AG04450 (cell line): ENCODE measurements at regions not wholly inside any gene's neighbourhood (a gene's known extent, or its start where the extent isn't known, plus 50 kb on each side); places are given as distances from the start of the nearest gene placed in this dataset.
"Not testable (repeated sequence)": the region's sequence is repeated elsewhere in the genome, so short reads cannot be mapped to it uniquely, and the experiment has no call there.

Source experiments
- CTCF ChIA-PET: fragments of 300-600, 350-600 bp; formaldehyde crosslinking; extraction: SDS; loops from one replicate; lab custom pipeline; 2022; ENCODE audit warnings: antibody characterized with exemption, inconsistent platforms; lab: Charles Lee
- POLR2A ChIA-PET: fragments of 350-600 bp; formaldehyde crosslinking; extraction: SDS; loops from one replicate; lab custom pipeline; 2021; ENCODE audit warnings: antibody characterized with exemption, inconsistent platforms; lab: Yijun Ruan, JAX
- DNase-seq: peaks from one replicate; pipeline ENCODE4 v3.0.0-alpha.2; 2011; ENCODE audit warnings: low read depth, low spot score
- H3K27ac ChIP-seq: one replicate; pipeline ENCODE4 v1.5.1; 2012; ENCODE audit warnings: low read depth, low read length, control low read depth
- H3K27me3 ChIP-seq: one replicate; pipeline ENCODE4 v1.6.0; 2012; ENCODE audit warnings: low read length; ENCODE audit not compliant: control insufficient read depth, insufficient read depth
- H3K4me3 ChIP-seq: 2 replicates; pipeline ENCODE4 v1.5.1; 2011; ENCODE audit warnings: mild to moderate bottlenecking, low read depth, low read length, control low read depth
- H3K9me3 ChIP-seq: 2 replicates; pipeline ENCODE4 v1.5.1; 2012; ENCODE audit warnings: low read length; ENCODE audit not compliant: control insufficient read depth, insufficient read depth
- CTCF ChIP-seq: IDR thresholded peaks from 2 replicates; pipeline ENCODE4 v1.5.1; 2011; ENCODE audit warnings: low read depth, low read length, control low read depth, inconsistent platforms

GRCh38 chr2:59824314-59824713 is 729.1 kb downstream of the BCL11A start:
- POLR2A ChIA-PET = no interaction called here
- Histone ChIP-seq H3K27me3 (no peaks in the 10 kb centered on the region), H3K4me3 (no peak overlapping the region), H3K27ac (no peak overlapping the region), H3K9me3 (no peaks in the 10 kb centered on the region; the same call in 1 of the 2 replicates)
- TF ChIP-seq CTCF = no peak
- CTCF ChIA-PET = no interaction called here
- no peak for DNase-seq

- TF ChIP-seq CTCF = no peak
- H3K27ac ChIP-seq = no peak overlapping the region
- no peaks in the 10 kb centered on the region for H3K27me3 ChIP-seq
- H3K4me3 ChIP-seq = no peak overlapping the region
- no peak for DNase-seq
- ChIA-PET CTCF (no interaction called here), POLR2A (no interaction called here)
- H3K9me3 ChIP-seq = no peaks in the 10 kb centered on the region
Measured at GRCh38 chr2:59816075-59816474, 737.4 kb downstream of the BCL11A start.

GRCh38 chr2:59810283-59810682 is 743.2 kb downstream of the BCL11A start:
- H3K27me3 ChIP-seq, H3K9me3 ChIP-seq, CTCF ChIA-PET, DNase-seq, POLR2A ChIA-PET, H3K27ac ChIP-seq, H3K4me3 ChIP-seq: not testable (repeated sequence)

- H3K27me3 ChIP-seq = no peaks in the 10 kb centered on the region
- no peak for DNase-seq
- H3K4me3 ChIP-seq = no peak overlapping the region
- peaks cover 7% of the 10 kb centered on the region for H3K9me3 ChIP-seq
- H3K27ac ChIP-seq = no peak overlapping the region
- POLR2A ChIA-PET = no interaction called here
- CTCF ChIA-PET = no interaction called here
- TF ChIP-seq CTCF = no peak
Measured at GRCh38 chr2:59806486-59806885, 747.0 kb downstream of the BCL11A start.

GRCh38 chr2:59804732-59805131 is 748.7 kb downstream of the BCL11A start:
- no peak for TF ChIP-seq CTCF
- CTCF ChIA-PET = no interaction called here
- Histone ChIP-seq H3K9me3 (peaks cover 7% of the 10 kb centered on the region), H3K4me3 (no peak overlapping the region), H3K27me3 (no peaks in the 10 kb centered on the region), H3K27ac (no peak overlapping the region)
- POLR2A ChIA-PET = no interaction called here
- DNase-seq = no peak

GRCh38 chr2:59803586-59803985 is 749.9 kb downstream of the BCL11A start:
- POLR2A ChIA-PET = no interaction called here
- Histone ChIP-seq H3K9me3 (peaks cover 7% of the 10 kb centered on the region), H3K27me3 (no peaks in the 10 kb centered on the region), H3K27ac (no peak overlapping the region), H3K4me3 (no peak overlapping the region)
- no peak for DNase-seq
- CTCF ChIA-PET = no interaction called here
- no peak for TF ChIP-seq CTCF
